GM12874 (cell line): ENCODE measurements at regions not wholly inside any gene's neighbourhood (a gene's known extent, or its start where the extent isn't known, plus 50 kb on each side); places are given as distances from the start of the nearest gene placed in this dataset.

Source experiments
- CTCF ChIP-seq: IDR thresholded peaks from 2 replicates; pipeline ENCODE4 v1.5.1; 2011; ENCODE audit warnings: low read depth, mild to moderate bottlenecking, control low read depth, low read length, moderate library complexity; ENCODE audit not compliant: insufficient read depth

GRCh38 chr4:20109391-20109790, 142.3 kb upstream of the SLIT2 start:
- TF ChIP-seq CTCF: no peak

DNA sequence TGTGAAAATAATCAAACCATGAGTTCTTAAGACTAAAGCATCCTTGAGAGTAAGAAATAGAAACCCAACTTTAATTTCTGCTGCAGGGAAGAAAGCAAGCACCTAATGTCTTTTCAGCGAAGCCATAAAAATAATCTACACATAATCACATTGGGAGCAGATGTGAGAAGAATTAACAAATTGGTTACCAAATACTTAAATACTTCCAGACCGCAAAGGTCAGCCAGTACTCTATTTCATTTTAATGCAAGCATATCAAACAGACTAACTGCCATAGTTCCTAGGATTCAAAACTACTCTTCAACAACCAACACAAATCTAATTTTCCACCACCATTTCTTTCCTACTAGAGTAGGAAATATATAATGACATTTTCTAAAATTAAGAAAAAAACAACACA, 144.8 kb upstream of the SLIT2 start:
- no peak for TF ChIP-seq CTCF

GRCh38 chr4:20101831-20102230, 149.9 kb upstream of the SLIT2 start:
- TF ChIP-seq CTCF: no peak

DNA sequence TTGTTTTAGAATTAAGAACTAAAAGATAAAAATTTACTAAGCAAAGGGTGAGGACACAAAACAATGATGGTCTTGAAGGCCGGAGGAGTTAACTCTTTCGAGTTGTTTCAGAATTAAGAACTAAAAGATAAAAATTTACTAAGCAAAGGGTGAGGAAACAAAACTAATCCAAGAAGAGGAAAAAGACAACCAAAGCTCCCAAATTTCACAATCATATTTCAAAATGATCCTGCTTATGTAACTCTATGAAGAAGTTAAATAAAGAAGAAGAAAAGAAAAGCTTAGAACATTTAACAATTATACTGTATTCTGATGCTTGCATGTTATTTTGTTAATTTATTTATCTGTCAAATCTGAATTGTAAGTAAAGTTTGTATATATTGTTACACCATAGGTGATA, 154.8 kb upstream of the SLIT2 start:
- TF ChIP-seq CTCF: no peak

DNA sequence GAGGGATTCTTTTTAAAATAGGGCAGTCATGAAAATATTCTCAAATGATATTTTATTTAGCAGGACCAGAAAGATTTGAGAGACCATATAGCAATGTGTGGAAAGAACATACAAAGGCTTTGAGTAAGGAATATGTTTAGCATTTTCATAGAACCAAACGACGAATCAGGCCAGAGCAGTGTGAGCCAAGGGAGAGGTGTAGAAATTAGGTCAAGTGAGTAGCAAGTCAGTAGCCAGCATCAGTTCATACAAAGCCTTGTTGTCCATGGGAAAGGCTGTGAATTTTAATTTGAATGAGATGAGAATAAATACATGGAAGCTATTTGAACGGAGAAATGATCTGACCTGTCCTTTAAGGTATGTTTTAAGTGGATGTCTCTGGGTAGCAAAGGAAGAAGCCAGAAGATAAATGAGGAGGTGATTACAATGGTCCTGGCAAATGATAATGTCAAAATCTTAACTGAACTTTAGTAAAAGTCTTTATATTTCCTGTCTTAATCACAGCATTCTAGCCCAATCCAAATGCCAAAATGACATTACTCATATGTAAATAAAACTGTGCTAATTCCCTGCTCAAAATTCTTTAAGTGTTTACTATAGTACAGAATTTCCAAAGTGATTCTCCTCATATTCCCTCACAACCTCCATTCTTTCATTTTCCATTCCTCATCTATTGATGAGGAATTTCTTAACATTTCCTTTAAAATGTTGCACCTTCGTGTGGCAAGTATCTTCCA, 155.7 kb upstream of the SLIT2 start:
- TF ChIP-seq CTCF: no peak

- no peak for TF ChIP-seq CTCF
These were observed 159.9 kb upstream of the SLIT2 start for GRCh38 chr4:20091781-20092180.

DNA sequence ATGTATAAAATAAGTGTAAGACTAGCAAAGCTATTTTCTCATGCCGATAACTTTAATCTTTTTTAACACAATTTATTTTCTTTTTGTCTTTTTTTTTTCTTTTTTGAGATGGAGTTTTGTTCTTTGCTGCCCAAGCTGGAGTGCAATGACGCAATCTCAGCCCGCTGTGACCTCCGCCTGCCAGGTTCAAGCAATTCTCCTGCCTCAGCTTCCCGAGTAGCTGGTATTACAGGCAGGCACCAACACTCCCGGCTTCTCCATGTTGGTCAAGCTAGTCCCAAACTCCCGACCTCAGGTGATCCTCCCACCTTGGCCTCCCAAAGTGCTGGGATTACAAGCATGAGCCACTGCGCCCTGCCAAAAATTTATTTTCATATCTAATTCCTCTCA, 164.2 kb upstream of the SLIT2 start:
- no peak for TF ChIP-seq CTCF
